ENCODE measurements at regions not wholly inside any gene's neighbourhood (a gene's known extent, or its start where the extent isn't known, plus 50 kb on each side); places are given as distances from the start of the nearest gene placed in this dataset.
A peak's percentile ranks its signal among the peaks of the same experiment; 100 is the strongest.

DNA sequence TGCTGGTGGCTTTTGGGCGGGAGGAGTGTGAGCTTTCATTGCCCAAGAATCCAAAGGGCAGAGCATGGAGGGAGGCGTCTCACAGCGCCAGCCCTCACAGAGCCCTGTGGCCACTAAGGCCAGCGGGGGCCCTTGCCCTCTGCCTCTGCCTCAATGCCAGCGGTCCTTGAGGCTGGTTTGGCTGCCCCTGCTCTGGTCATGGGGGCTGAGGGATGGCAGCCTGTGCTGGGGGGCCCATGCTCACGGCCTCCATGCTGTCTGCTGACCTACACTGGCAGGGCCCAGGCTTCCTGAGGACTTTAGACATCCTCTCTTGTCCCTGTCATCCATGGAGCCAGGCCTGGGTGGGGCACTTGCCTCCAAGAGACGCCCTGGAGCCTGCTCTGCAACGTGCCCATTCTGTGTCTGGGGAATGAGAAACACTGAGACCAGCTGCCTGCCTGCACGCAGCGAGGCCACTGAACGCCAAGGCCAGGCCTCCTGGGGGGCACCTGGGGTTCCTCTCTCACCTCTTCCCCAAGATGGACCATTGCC lies 143.4 kb downstream of the KIF26A start:
- intact Hi-C loops (cut with DNase I; ENCODE audit: low total_unique reads) = no loop called here
- Histone ChIP-seq H3K27me3 (peaks cover 13 to 28% (median 22%) of the 10 kb centered on the region in 3 donors), H3K36me3 (no peaks in the 10 kb centered on the region), H3K27ac (no peak overlapping the region), H3K9me3 (no peaks in the 10 kb centered on the region), H3K4me3 (no peak overlapping the region), H3K4me1 (no peaks in the 10 kb centered on the region)
- TF ChIP-seq, protein P1, sequence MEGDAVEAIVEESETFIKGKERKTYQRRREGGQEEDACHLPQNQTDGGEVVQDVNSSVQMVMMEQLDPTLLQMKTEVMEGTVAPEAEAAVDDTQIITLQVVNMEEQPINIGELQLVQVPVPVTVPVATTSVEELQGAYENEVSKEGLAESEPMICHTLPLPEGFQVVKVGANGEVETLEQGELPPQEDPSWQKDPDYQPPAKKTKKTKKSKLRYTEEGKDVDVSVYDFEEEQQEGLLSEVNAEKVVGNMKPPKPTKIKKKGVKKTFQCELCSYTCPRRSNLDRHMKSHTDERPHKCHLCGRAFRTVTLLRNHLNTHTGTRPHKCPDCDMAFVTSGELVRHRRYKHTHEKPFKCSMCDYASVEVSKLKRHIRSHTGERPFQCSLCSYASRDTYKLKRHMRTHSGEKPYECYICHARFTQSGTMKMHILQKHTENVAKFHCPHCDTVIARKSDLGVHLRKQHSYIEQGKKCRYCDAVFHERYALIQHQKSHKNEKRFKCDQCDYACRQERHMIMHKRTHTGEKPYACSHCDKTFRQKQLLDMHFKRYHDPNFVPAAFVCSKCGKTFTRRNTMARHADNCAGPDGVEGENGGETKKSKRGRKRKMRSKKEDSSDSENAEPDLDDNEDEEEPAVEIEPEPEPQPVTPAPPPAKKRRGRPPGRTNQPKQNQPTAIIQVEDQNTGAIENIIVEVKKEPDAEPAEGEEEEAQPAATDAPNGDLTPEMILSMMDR (IDR thresholded peaks at IDR 0.05 in 4 of 5, conservative IDR thresholded peaks at IDR 0.05 in 1 of 5) = no peak
- no peak for TF ChIP-seq POLR2A (IDR thresholded peaks at IDR 0.05)
- ATAC-seq (no peak), DNase-seq (no peak)
- in situ Hi-C loops (cut with MboI; ENCODE audit: low sequenced_read_pairs in 4 of 4) = no loop called here

DNA sequence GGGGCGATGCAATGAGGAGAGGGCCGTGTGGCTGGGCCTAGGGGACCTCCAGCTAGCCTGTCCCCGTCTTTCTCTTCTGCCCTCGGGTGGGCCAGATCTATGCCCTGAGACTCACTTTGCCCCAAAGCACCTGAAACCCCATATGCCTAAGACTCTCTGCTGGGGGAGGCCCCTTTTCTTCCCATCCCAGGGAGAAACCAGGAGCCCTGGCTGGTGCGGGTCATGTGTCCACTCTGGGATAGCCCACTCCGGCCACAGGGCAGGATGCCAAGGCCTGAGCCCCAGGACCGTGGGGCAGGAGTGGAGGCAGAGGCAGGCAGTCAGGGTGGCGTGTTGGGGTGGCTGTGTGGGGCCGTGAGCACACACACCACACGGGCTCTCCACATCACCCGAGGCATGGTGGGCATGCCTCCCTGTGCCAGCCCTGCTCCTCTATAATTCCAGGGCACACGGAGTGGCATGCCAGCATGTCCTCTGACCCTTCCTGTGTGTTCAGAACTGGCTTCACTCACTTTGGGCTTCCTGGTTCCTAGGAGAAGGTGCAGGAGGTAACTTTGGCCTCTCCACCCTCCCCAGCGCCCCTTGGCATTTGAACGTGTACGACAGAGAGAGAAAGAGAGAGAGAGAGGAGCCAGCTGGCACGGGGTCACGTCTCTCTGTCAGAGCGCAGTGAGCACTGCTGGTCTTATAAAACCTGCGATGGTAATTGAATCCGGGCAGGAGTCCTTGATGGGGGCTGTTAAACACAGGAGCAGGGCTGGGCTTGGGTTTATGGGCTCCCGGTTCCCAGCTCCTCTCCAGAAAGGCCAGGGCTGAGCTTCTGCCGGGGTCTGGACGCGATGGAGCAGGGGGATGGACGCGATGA lies 144.2 kb downstream of the KIF26A start:
- intact Hi-C loops (cut with DNase I; ENCODE audit: low total_unique reads) = no loop called here
- in situ Hi-C loops (cut with MboI; ENCODE audit: low sequenced_read_pairs in 4 of 4) = no loop called here
- no peak overlapping the region for H3K27ac ChIP-seq
- ATAC-seq = no peak
- DNase-seq = peak in 1 of 2 donors; percentile 0
- peaks cover 13 to 20% (median 17%) of the 10 kb centered on the region in 3 donors for H3K27me3 ChIP-seq
- TF ChIP-seq POLR2A (IDR thresholded peaks at IDR 0.05) = no peak
- TF ChIP-seq, protein P1 (IDR thresholded peaks at IDR 0.05 in 4 of 5, conservative IDR thresholded peaks at IDR 0.05 in 1 of 5) = no peak
- no peaks in the 10 kb centered on the region for H3K9me3 ChIP-seq
- H3K4me1 ChIP-seq = no peaks in the 10 kb centered on the region
- H3K36me3 ChIP-seq = no peaks in the 10 kb centered on the region
- no peak overlapping the region for H3K4me3 ChIP-seq

DNA sequence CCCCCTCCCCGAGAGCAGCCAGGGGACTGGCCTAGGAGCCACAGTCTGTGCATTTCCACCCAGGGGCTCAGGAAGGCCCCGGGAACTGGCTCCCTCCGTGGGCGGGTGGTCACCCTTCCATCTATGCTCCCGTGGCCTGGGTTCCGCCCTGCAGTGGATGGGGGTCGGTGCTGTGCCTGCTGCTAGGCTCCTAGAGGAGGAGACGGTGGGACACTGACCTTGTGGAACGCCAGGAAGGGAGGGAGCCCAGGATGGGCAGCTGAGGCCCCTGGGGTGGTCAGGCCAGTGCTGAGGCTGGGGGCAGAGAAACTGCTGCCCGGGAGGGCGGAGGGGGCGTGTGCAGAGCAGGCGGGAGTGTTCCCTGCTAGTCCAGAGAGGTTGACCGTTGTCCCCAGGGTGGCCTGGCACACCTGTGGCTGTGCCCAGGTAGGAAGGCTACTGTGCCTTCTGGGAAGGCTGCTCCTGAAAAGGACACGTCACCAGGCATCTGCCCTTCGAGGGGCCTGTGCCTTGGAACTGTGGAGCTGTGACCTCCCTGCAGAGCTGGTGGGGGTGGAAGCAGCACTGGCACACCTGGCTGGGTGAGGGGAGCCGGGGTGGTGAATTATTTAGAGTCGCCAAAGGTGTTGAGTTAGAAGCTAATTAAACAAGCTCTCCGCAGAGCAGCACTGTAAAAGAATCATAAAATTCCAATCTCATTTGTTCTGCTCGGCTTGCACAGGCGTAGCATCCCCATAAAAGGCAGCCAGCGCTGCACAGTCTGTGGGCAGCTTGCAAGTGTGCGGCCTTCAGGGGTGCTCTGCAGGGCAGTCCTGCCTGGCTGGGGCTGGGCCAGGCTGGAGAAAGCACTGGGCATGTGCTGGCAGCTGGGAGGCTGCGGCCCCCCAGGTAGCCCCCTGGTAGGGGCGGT lies 145.1 kb downstream of the KIF26A start:
- intact Hi-C loops (cut with DNase I; ENCODE audit: low total_unique reads) = no loop called here
- H3K27ac ChIP-seq = no peak overlapping the region
- no peaks in the 10 kb centered on the region for H3K9me3 ChIP-seq
- ATAC-seq (no peak), DNase-seq (no peak)
- H3K27me3 ChIP-seq = peaks cover 8 to 14% (median 11%) of the 10 kb centered on the region in 3 donors
- in situ Hi-C loops (cut with MboI; ENCODE audit: low sequenced_read_pairs in 4 of 4) = no loop called here
- no peaks in the 10 kb centered on the region for H3K4me1 ChIP-seq
- H3K36me3 ChIP-seq = no peaks in the 10 kb centered on the region
- no peak overlapping the region for H3K4me3 ChIP-seq
- TF ChIP-seq, protein P1 (IDR thresholded peaks at IDR 0.05 in 4 of 5, conservative IDR thresholded peaks at IDR 0.05 in 1 of 5) = no peak
- no peak for TF ChIP-seq POLR2A (IDR thresholded peaks at IDR 0.05)

DNA sequence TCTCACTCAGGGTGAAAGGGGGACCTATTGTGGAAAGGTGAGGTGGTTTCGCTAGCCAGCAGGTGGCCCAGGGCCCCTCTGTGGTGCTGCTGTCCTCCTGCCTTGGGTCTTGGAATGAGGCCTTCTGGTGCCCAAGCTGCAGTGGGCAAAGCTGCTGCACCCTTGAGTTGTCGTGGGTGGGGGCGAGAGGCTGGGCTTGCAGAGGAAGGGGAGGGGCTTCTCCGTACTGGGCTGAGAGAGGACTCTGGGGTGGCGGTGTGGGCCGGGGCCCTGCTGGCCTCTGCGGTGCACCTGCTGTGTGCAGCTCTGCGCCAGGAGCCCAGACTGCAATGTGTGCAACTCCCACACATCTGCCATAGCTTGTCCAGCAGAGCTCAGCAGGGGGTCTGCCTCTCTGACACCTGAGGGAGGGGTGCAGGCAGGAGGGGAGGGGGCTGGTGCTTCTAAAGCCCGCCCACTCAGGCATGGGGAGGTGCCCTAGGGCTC lies 145.8 kb downstream of the KIF26A start:
- Histone ChIP-seq H3K9me3 (no peaks in the 10 kb centered on the region), H3K27ac (no peak overlapping the region), H3K4me3 (no peak overlapping the region), H3K27me3 (peaks cover 2 to 10% (median 5%) of the 10 kb centered on the region in 3 donors), H3K36me3 (no peaks in the 10 kb centered on the region), H3K4me1 (no peaks in the 10 kb centered on the region)
- TF ChIP-seq, protein P1 (IDR thresholded peaks at IDR 0.05 in 4 of 5, conservative IDR thresholded peaks at IDR 0.05 in 1 of 5) = no peak
- no peak for TF ChIP-seq POLR2A (IDR thresholded peaks at IDR 0.05)
- no peak for ATAC-seq
- intact Hi-C loops (cut with DNase I; ENCODE audit: low total_unique reads) = no loop called here
- DNase-seq = no peak
- in situ Hi-C loops (cut with MboI; ENCODE audit: low sequenced_read_pairs in 4 of 4) = no loop called here
